C4-2B (cell line): ENCODE measurements at regions not wholly inside any gene's neighbourhood (a gene's known extent, or its start where the extent isn't known, plus 50 kb on each side); places are given as distances from the start of the nearest gene placed in this dataset.

ENCODE experiments used
- ZFX ChIP-seq: fragments of 450-650 bp; IDR thresholded peaks from 2 replicates; pipeline ENCODE4 v1.6.1; 2017
- TF ChIP-seq, protein P1 (sequence below): fragments of 450-650 bp; conservative IDR thresholded peaks from 2 replicates; pipeline ENCODE4 v1.5.1; 2017; ENCODE audit warnings: mild to moderate bottlenecking

DNA sequence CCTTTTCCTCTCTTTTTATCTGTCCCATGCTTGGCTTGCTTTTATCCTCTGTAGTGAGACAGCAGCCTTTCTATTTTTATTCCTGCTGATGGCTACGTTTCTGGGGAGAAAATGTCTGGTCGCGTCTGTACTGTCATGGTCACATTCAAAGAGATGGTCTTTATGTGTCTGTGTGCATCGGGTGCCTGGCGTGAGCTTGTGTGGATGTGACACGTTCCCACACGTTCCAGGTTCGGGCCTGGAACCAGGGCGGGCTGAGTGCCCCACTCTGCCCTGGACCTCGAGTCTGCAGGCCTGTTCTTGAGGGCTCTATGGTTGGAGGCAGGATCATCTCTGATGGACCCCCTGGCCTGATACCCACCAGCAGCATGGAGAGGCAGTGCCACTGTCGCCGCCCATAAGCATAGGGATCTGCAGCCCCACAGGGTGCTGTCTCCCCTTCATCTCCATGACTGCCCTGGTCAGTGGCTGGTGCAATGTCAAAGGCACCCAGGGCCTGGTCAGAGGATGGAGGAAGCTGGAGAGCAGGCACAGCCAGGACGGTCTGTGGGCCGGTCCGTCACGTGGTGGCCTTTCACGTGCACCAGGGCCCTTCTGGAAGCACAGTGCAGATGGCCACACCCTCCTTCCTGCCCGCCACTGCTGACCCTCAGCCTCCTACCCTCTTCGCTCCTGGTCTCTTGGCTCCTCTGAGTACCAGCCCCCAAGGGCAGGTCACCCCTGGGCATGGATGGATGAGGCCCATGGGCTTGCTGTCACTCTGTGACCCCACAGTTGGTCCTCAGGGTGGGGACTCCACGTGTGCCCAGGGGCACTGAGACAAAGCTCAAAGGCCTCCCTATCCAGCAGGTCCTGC, 149.2 kb upstream of the TWIST2 start:
- TF ChIP-seq, protein P1, sequence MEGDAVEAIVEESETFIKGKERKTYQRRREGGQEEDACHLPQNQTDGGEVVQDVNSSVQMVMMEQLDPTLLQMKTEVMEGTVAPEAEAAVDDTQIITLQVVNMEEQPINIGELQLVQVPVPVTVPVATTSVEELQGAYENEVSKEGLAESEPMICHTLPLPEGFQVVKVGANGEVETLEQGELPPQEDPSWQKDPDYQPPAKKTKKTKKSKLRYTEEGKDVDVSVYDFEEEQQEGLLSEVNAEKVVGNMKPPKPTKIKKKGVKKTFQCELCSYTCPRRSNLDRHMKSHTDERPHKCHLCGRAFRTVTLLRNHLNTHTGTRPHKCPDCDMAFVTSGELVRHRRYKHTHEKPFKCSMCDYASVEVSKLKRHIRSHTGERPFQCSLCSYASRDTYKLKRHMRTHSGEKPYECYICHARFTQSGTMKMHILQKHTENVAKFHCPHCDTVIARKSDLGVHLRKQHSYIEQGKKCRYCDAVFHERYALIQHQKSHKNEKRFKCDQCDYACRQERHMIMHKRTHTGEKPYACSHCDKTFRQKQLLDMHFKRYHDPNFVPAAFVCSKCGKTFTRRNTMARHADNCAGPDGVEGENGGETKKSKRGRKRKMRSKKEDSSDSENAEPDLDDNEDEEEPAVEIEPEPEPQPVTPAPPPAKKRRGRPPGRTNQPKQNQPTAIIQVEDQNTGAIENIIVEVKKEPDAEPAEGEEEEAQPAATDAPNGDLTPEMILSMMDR = no peak
- TF ChIP-seq ZFX = no peak
